Esophagus squamous epithelium (tissue), 5 donors: ENCODE measurements at regions not wholly inside any gene's neighbourhood (a gene's known extent, or its start where the extent isn't known, plus 50 kb on each side); places are given as distances from the start of the nearest gene placed in this dataset.

Source experiments
- DNase-seq: peaks from one replicate; lab custom pipeline; 2025; lab: John Stamatoyannopoulos, UW
- H3K27ac ChIP-seq, 4 donors: fragments of 200-600 bp; sonication (generic); one replicate each; pipeline ENCODE4 v1.5.1; 2016 to 2019; ENCODE audit warnings: mild to moderate bottlenecking in 1 of 4
- H3K27me3 ChIP-seq, 4 donors: fragments of 200-600 bp; sonication (generic); 1 replicate in 3 of 4; 2 replicates in 1 of 4; pipeline versions ENCODE4 v1.5.1 to v1.6.0; 2017 to 2021; ENCODE audit warnings: antibody characterized with exemption in 1 of 4
- H3K36me3 ChIP-seq, 3 donors: fragments of 200-600 bp; sonication (generic); one replicate each; pipeline ENCODE4 v1.5.1; 2016 to 2019
- H3K4me1 ChIP-seq, 3 donors: fragments of 200-600 bp; sonication (generic); one replicate each; pipeline ENCODE4 v1.5.1; 2017 to 2019
- H3K4me3 ChIP-seq, 4 donors: fragments of 200-600 bp; sonication (generic); 1 replicate in 3 of 4; 2 replicates in 1 of 4; pipeline ENCODE4 v1.5.1; 2016 to 2019; ENCODE audit warnings: mild to moderate bottlenecking in 2 of 4, moderate library complexity in 1 of 4
- H3K9me3 ChIP-seq, 3 donors: fragments of 200-600 bp; sonication (generic); one replicate each; pipeline ENCODE4 v1.5.1; 2016 to 2019
- POLR2A ChIP-seq, 4 donors: fragments of 450-650 bp; IDR thresholded peaks; one replicate each; pipeline ENCODE4 v1.6.1; 2017; ENCODE audit warnings: antibody characterized with exemption in 4 of 4, mild to moderate bottlenecking in 4 of 4, moderate library complexity in 3 of 4
- WGBS, 2 donors: methylation state at CpG; one replicate each; pipeline ENCODE4 v1.1.5; 2018; 5-methylcytosine and 5-hydroxymethylcytosine counted together
- intact Hi-C: fragments of 100-400 bp; cut with DNase I; formaldehyde crosslinking; loops from one replicate; pipeline ENCODE4 v1.15.0; 2022
- TF ChIP-seq, protein P1 (sequence below), 6 experiments: fragments of 450-650 bp in 4 of 6; fragments of 200-600 bp in 2 of 6; sonication (generic) in 2 of 6; IDR thresholded peaks; one replicate each; pipeline ENCODE4 v1.5.1; 2016 to 2019; ENCODE audit warnings: antibody characterized with exemption in 6 of 6, mild to moderate bottlenecking in 4 of 6, moderate library complexity in 4 of 6
- donor health status: DM: yes; HTN: yes; CAD: no.

- WGBS, 2 donors: 59 to 62% methylated on average over 4 of the region's 4 CpGs
- H3K27me3 ChIP-seq: no peaks in the 10 kb centered on the region
- TF ChIP-seq POLR2A (IDR thresholded peaks at IDR 0.05): no peak
- TF ChIP-seq, protein P1, sequence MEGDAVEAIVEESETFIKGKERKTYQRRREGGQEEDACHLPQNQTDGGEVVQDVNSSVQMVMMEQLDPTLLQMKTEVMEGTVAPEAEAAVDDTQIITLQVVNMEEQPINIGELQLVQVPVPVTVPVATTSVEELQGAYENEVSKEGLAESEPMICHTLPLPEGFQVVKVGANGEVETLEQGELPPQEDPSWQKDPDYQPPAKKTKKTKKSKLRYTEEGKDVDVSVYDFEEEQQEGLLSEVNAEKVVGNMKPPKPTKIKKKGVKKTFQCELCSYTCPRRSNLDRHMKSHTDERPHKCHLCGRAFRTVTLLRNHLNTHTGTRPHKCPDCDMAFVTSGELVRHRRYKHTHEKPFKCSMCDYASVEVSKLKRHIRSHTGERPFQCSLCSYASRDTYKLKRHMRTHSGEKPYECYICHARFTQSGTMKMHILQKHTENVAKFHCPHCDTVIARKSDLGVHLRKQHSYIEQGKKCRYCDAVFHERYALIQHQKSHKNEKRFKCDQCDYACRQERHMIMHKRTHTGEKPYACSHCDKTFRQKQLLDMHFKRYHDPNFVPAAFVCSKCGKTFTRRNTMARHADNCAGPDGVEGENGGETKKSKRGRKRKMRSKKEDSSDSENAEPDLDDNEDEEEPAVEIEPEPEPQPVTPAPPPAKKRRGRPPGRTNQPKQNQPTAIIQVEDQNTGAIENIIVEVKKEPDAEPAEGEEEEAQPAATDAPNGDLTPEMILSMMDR (IDR thresholded peaks at IDR 0.05): no peak
These were observed 926.4 kb downstream of the MAT2B start for GRCh38 chr5:164431634-164432304.

DNA sequence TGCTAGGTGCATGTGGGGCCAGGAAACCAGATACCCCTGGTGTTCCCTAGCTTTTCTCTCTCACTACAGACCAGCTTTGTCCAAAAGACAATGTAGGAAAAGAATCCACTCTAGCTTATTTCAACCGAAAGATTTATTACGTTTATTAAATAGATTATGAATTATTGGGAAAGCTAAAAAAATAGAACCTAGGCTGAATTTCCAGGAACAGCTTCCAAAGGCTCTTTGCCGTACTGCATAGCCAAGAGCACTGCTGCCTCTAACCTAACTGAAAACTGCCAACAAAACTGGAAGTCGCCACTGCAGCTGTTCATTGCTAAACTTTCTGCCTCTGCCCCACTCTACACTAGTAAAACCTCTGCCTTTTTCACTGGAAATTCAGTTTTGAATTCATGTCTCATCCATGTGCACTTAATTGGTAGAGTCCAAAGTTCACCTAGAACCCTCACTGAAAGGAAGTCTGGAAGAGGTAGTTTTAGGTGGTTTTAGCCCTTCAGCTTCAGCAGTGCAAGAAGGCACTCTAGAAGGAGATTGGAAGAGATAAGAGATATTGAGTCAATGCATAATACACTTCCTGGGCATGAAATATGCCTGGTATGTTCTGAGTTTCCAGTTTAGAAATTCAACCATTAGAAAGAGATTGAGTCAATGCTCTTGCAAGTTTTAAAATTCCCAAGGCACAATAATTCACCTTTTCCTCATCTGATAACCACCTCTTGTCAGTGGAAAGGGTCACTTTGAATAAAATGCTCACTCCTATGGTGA is 927.9 kb downstream of the MAT2B start:
- Histone ChIP-seq H3K27ac (no peak overlapping the region), H3K9me3 (no peaks in the 10 kb centered on the region), H3K27me3 (no peaks in the 10 kb centered on the region), H3K4me1 (no peaks in the 10 kb centered on the region), H3K36me3 (no peaks in the 10 kb centered on the region), H3K4me3 (no peak overlapping the region)
- DNase-seq: no peak
- TF ChIP-seq POLR2A (IDR thresholded peaks at IDR 0.05): no peak
- TF ChIP-seq, protein P1 (IDR thresholded peaks at IDR 0.05): no peak
- 84 to 90% methylated on average over 4 of the region's 4 CpGs for WGBS, 2 donors
- intact Hi-C loops: no loop called here

More at GRCh38 chr5:164431634-164432304, 926.4 kb downstream of the MAT2B start:
- Histone ChIP-seq H3K4me3 (no peak overlapping the region), H3K27ac (no peak overlapping the region), H3K36me3 (no peaks in the 10 kb centered on the region), H3K4me1 (no peaks in the 10 kb centered on the region), H3K9me3 (no peaks in the 10 kb centered on the region)
- intact Hi-C loops: no loop called here
- no peak for DNase-seq

DNA sequence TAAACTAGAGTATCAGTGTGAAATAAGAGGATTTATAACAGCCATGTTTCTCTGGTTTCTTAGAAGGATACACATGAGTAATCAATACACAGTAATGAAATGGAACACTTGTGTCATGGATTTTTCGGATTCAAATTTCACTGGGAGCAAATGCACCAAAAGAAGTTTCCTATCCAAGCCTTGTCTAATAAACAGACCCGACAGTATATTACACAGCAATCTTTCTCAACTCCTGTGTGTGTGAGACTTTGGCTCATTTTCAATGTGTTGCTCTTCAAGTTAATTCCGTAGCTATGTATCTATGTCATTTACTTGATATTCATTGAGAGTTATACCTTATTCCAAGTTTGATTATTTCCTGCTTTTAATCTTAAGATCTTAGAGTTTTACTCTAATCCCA is 930.2 kb downstream of the MAT2B start:
- H3K36me3 ChIP-seq: no peaks in the 10 kb centered on the region
- no peaks in the 10 kb centered on the region for H3K9me3 ChIP-seq
- H3K27me3 ChIP-seq: no peaks in the 10 kb centered on the region
- no peak overlapping the region for H3K4me3 ChIP-seq
- intact Hi-C loops: no loop called here
- TF ChIP-seq POLR2A (IDR thresholded peaks at IDR 0.05): no peak
- TF ChIP-seq, protein P1 (IDR thresholded peaks at IDR 0.05): no peak
- 51 to 66% methylated on average over 3 of the region's 3 CpGs for WGBS, 2 donors
- DNase-seq: no peak
- H3K27ac ChIP-seq: no peak overlapping the region
- H3K4me1 ChIP-seq: no peaks in the 10 kb centered on the region

DNA sequence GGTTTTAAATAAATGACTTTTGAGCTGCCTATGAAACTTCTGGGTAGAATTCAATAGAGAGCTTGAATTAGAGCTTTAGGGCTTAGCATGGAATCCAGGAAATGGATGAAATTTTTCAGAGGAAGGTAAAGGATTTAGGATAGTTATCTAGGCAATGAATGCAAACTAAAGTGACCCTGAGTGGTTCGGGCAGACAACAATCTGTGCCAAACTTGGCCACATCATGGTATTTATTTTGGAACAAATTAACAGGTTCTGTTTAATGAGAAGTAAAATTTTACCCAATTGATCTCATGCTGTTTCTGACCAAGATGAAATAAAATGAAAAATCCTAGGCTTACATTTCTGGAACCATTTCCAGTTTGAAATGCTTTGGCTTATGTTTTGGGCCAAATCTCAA is 934.4 kb downstream of the MAT2B start:
- H3K36me3 ChIP-seq: no peaks in the 10 kb centered on the region
- no peak overlapping the region for H3K27ac ChIP-seq
- no peaks in the 10 kb centered on the region for H3K9me3 ChIP-seq
- H3K4me1 ChIP-seq: no peaks in the 10 kb centered on the region
- TF ChIP-seq, protein P1 (IDR thresholded peaks at IDR 0.05): no peak
- TF ChIP-seq POLR2A (IDR thresholded peaks at IDR 0.05): no peak
- 26 to 27% methylated on average over 1 of the region's 1 CpG for WGBS, 2 donors
- intact Hi-C loops: no loop called here
- no peak overlapping the region for H3K4me3 ChIP-seq
- DNase-seq: no peak
- no peaks in the 10 kb centered on the region for H3K27me3 ChIP-seq

DNA sequence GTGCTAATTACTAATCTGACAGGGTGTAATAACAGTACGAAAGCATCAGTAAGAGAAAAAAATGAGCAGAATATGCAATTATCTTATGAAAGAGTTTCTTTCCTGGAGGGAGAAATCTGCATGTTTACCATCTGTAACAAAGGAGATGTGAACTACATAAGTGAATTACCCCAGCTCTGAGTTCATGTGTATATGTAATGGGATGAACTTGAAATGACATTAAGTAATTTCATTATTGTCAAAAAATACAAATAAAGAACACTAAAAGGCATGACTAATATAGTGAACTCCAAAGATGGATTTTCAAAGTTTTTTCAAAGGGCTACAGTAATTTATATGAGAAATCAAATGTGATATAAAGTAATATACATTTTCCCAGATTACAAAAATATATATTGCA is 944.0 kb downstream of the MAT2B start:
- intact Hi-C loops: no loop called here
- Histone ChIP-seq H3K36me3 (no peaks in the 10 kb centered on the region), H3K4me3 (no peak overlapping the region), H3K4me1 (no peaks in the 10 kb centered on the region), H3K27ac (no peak overlapping the region), H3K9me3 (no peaks in the 10 kb centered on the region), H3K27me3 (no peaks in the 10 kb centered on the region)
- no peak for DNase-seq
- 90 to 93% methylated on average over 1 of the region's 1 CpG for WGBS, 2 donors
- TF ChIP-seq, protein P1 (IDR thresholded peaks at IDR 0.05): no peak
- TF ChIP-seq POLR2A (IDR thresholded peaks at IDR 0.05): no peak
